Panc1 (cell line): ENCODE measurements at regions not wholly inside any gene's neighbourhood (a gene's known extent, or its start where the extent isn't known, plus 50 kb on each side); places are given as distances from the start of the nearest gene placed in this dataset.

Experiments used
- CTCF ChIP-seq: fragments of 450-650 bp; IDR thresholded peaks from 2 replicates; pipeline ENCODE4 v1.5.1; 2017; ENCODE audit warnings: mild to moderate bottlenecking
- POLR2AphosphoS5 ChIP-seq: IDR thresholded peaks from 2 replicates; pipeline ENCODE4 v1.6.1; 2012; ENCODE audit warnings: mild to moderate bottlenecking, low read depth, low read length, moderate library complexity
- REST ChIP-seq, 2 experiments: IDR thresholded peaks; 2 replicates each; pipeline ENCODE4 v1.6.1; 2011 to 2012; ENCODE audit warnings: low read depth in 2 of 2, control low read depth in 1 of 2, low read length in 1 of 2, mild to moderate bottlenecking in 1 of 2, moderate library complexity in 1 of 2; ENCODE audit not compliant: insufficient read depth in 1 of 2
- TCF7L2 ChIP-seq: IDR thresholded peaks from 2 replicates; pipeline ENCODE4 v1.6.1; 2011; ENCODE audit warnings: mild to moderate bottlenecking, low read depth, low read length, inconsistent platforms

- no peak for TF ChIP-seq REST (IDR thresholded peaks at IDR 0.05; ENCODE audit: insufficient read depth in 1 of 2, low read depth in 2 of 2, low read length in 1 of 2)
- no peak for TF ChIP-seq CTCF
- TF ChIP-seq TCF7L2, result no peak
- no peak for TF ChIP-seq POLR2AphosphoS5
Observed at GRCh38 chr7:145605963-145606362, 510.6 kb upstream of the CNTNAP2 start.
